Breast epithelium (tissue), 4 donors: ENCODE measurements at regions not wholly inside any gene's neighbourhood (a gene's known extent, or its start where the extent isn't known, plus 50 kb on each side); places are given as distances from the start of the nearest gene placed in this dataset.

Experiments
- DNase-seq, 2 donors: peaks; one replicate each; pipeline ENCODE4 v3.0.0-alpha.2; 2019; ENCODE audit warnings: low spot score in 2 of 2
- H3K27ac ChIP-seq, 2 donors: fragments of 200-600 bp; sonication (generic) in 1 of 2; one replicate each; pipeline ENCODE4 v1.5.1; 2016 to 2019; ENCODE audit warnings: mild to moderate bottlenecking in 1 of 2
- H3K27me3 ChIP-seq, 2 donors: fragments of 200-600 bp; sonication (generic) in 1 of 2; one replicate each; pipeline versions ENCODE4 v1.5.1 to v1.6.0; 2017 to 2019; ENCODE audit warnings: control low read depth in 1 of 2, mild to moderate bottlenecking in 1 of 2
- H3K36me3 ChIP-seq: fragments of 200-600 bp; one replicate; pipeline ENCODE4 v1.5.1; 2019
- H3K4me1 ChIP-seq, 2 donors: fragments of 200-600 bp; sonication (generic); one replicate each; pipeline ENCODE4 v1.5.1; 2016 to 2019; ENCODE audit warnings: control low read depth in 1 of 2
- H3K4me3 ChIP-seq, 3 donors: fragments of 200-600 bp; sonication (generic); 1 replicate in 2 of 3; 2 replicates in 1 of 3; pipeline ENCODE4 v1.5.1; 2016 to 2019; ENCODE audit warnings: mild to moderate bottlenecking in 3 of 3, moderate library complexity in 2 of 3
- H3K9me3 ChIP-seq, 2 donors: fragments of 200-600 bp; sonication (generic) in 1 of 2; one replicate each; pipeline ENCODE4 v1.5.1; 2016 to 2019; ENCODE audit warnings: control low read depth in 1 of 2
- CTCF ChIP-seq, 3 donors: fragments of 450-650 bp; IDR thresholded peaks; one replicate each; pipeline ENCODE4 v1.5.1; 2016 to 2017; ENCODE audit warnings: antibody characterized with exemption in 3 of 3, mild to moderate bottlenecking in 3 of 3, moderate library complexity in 3 of 3
- POLR2A ChIP-seq: fragments of 450-650 bp; IDR thresholded peaks from one replicate; pipeline ENCODE4 v1.6.1; 2016; ENCODE audit warnings: antibody characterized with exemption, mild to moderate bottlenecking, moderate library complexity
- POLR2AphosphoS5 ChIP-seq, 3 donors: sonication (generic); formaldehyde crosslinking; IDR thresholded peaks; one replicate each; pipeline ENCODE4 v1.6.1; 2017; ENCODE audit warnings: antibody characterized with exemption in 3 of 3
- intact Hi-C: fragments of 100-400 bp; cut with DNase I; formaldehyde crosslinking; loops from one replicate; pipeline ENCODE4 v1.15.1; 2023; ENCODE audit warnings: low total_unique reads

- intact Hi-C loops, result no loop called here
- Histone ChIP-seq H3K27ac (no peak overlapping the region), H3K9me3 (no peaks in the 10 kb centered on the region), H3K36me3 (no peaks in the 10 kb centered on the region), H3K4me1 (no peaks in the 10 kb centered on the region), H3K27me3 (no peaks in the 10 kb centered on the region), H3K4me3 (no peak overlapping the region)
- DNase-seq, result no peak
- no peak for TF ChIP-seq POLR2AphosphoS5 (IDR thresholded peaks at IDR 0.05)
- no peak for TF ChIP-seq CTCF (IDR thresholded peaks at IDR 0.05)
- TF ChIP-seq POLR2A, result no peak
Observed at GRCh38 chr3:878746-879145, 214.1 kb upstream of the CNTN6 start.

GRCh38 chr3:880371-880770 lies 212.5 kb upstream of the CNTN6 start:
- DNase-seq, result no peak
- Histone ChIP-seq H3K9me3 (no peaks in the 10 kb centered on the region), H3K4me1 (no peaks in the 10 kb centered on the region)

GRCh38 chr3:882533-882932 lies 210.3 kb upstream of the CNTN6 start:
- Histone ChIP-seq H3K4me3 (no peak overlapping the region), H3K27ac (no peak overlapping the region), H3K9me3 (no peaks in the 10 kb centered on the region), H3K4me1 (no peaks in the 10 kb centered on the region), H3K36me3 (no peaks in the 10 kb centered on the region), H3K27me3 (no peaks in the 10 kb centered on the region)
- no peak for TF ChIP-seq POLR2AphosphoS5 (IDR thresholded peaks at IDR 0.05)
- no peak for TF ChIP-seq CTCF (IDR thresholded peaks at IDR 0.05)
- no peak for TF ChIP-seq POLR2A
- DNase-seq, result no peak
- intact Hi-C loops, result no loop called here

More at GRCh38 chr3:880371-880770, 212.5 kb upstream of the CNTN6 start:
- Histone ChIP-seq H3K4me3 (no peak overlapping the region), H3K36me3 (no peaks in the 10 kb centered on the region), H3K27me3 (no peaks in the 10 kb centered on the region), H3K27ac (no peak overlapping the region)
- TF ChIP-seq CTCF (IDR thresholded peaks at IDR 0.05) (no peak), POLR2AphosphoS5 (IDR thresholded peaks at IDR 0.05) (no peak), POLR2A (no peak)
- intact Hi-C loops, result no loop called here

GRCh38 chr3:901953-902778 lies 190.7 kb upstream of the CNTN6 start:
- H3K4me1 ChIP-seq, result no peaks in the 10 kb centered on the region
- no peak for DNase-seq
- H3K27me3 ChIP-seq, result no peaks in the 10 kb centered on the region
- H3K36me3 ChIP-seq, result no peaks in the 10 kb centered on the region
- H3K27ac ChIP-seq, result no peak overlapping the region
- peaks cover 8 to 23% of the 10 kb centered on the region in 2 donors for H3K9me3 ChIP-seq
- no peak overlapping the region for H3K4me3 ChIP-seq
- intact Hi-C loops, result no loop called here
- no peak for TF ChIP-seq CTCF (IDR thresholded peaks at IDR 0.05)

GRCh38 chr3:905217-905616 lies 187.6 kb upstream of the CNTN6 start:
- Histone ChIP-seq H3K27me3 (no peaks in the 10 kb centered on the region), H3K4me3 (no peak overlapping the region), H3K27ac (no peak overlapping the region), H3K36me3 (no peaks in the 10 kb centered on the region), H3K9me3 (peaks cover 7 to 21% of the 10 kb centered on the region in 2 donors), H3K4me1 (no peaks in the 10 kb centered on the region)
- DNase-seq, result no peak
- TF ChIP-seq POLR2A, result no peak
- TF ChIP-seq POLR2AphosphoS5 (IDR thresholded peaks at IDR 0.05), result no peak
- TF ChIP-seq CTCF (IDR thresholded peaks at IDR 0.05), result no peak
- intact Hi-C loops, result no loop called here
